Activated B cell treated with CpG ODN at 0.5 μM for 24 hours (primary cell): ENCODE measurements at regions not wholly inside any gene's neighbourhood (a gene's known extent, or its start where the extent isn't known, plus 50 kb on each side); places are given as distances from the start of the nearest gene placed in this dataset.

Source experiments
- ATAC-seq: fragments of 200-7000 bp; cut with Tn5 transposase; one replicate; pipeline ENCODE4 v1.10.0; 2021; ENCODE audit warnings: low read depth, mild to moderate bottlenecking, moderate library complexity
- CTCF ChIA-PET: fragments of 350-600 bp; sonication (Branson Sonifier 250); formaldehyde crosslinking; loops from one replicate; lab custom pipeline; 2021; ENCODE audit warnings: antibody characterized with exemption; lab: Charles Lee
- POLR2A ChIA-PET: fragments of 350-600 bp; sonication (Branson Sonifier 250); formaldehyde crosslinking; loops from one replicate; lab custom pipeline; 2021; ENCODE audit warnings: antibody characterized with exemption; lab: Charles Lee
- DNase-seq: peaks from one replicate; pipeline ENCODE4 v3.0.0; 2022
- H3K27ac Mint-ChIP-seq: one replicate; pipeline ENCODE4 v1.8.0; 2020; ENCODE audit warnings: mixed read lengths
- H3K27me3 Mint-ChIP-seq: one replicate; pipeline ENCODE4 v1.8.0; 2021; ENCODE audit warnings: mixed read lengths
- H3K36me3 Mint-ChIP-seq: one replicate; pipeline ENCODE4 v1.8.0; 2021; ENCODE audit warnings: low read depth, mixed read lengths
- H3K4me1 Mint-ChIP-seq: one replicate; pipeline ENCODE4 v1.8.0; 2021; ENCODE audit warnings: mixed read lengths
- H3K4me3 Mint-ChIP-seq: one replicate; pipeline ENCODE4 v1.8.0; 2020; ENCODE audit warnings: mild to moderate bottlenecking, mixed read lengths
- H3K9me3 Mint-ChIP-seq: one replicate; pipeline ENCODE4 v1.8.0; 2020; ENCODE audit warnings: mixed read lengths
- CTCF ChIP-seq: fragments of 200-600 bp; IDR thresholded peaks from one replicate; pipeline ENCODE4 v1.8.0; 2022; ENCODE audit warnings: antibody characterized with exemption, mild to moderate bottlenecking
- intact Hi-C: fragments of 100-400 bp; cut with micrococcal nuclease; formaldehyde crosslinking; loops from one replicate; pipeline ENCODE4 v1.15.1; 2024

DNA sequence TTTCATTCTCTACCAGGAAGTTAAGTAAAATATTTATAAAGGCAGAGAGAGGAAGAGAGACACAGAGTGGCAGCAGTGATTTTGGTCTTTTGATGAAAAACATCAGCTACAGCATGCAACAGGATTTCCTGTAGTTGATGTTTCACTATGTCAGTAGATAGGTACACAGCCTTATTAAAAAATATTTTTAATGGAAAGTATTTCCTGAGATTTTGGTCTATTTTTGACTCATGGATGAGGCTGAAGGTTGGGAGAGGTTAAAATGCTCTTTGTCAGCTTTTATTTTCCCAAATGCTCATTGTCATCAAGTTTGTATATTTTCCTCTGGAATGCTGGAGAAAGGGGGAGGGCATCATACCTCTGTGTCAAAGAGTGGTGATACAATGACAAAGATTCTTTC lies 1112.5 kb downstream of the CBLN2 start:
- Mint-ChIP-seq H3K27me3 (no peaks in the 10 kb centered on the region), H3K27ac (no peak overlapping the region), H3K4me1 (no peaks in the 10 kb centered on the region), H3K4me3 (no peak overlapping the region), H3K36me3 (no peaks in the 10 kb centered on the region), H3K9me3 (peaks cover 2% of the 10 kb centered on the region)
- DNase-seq (no peak), ATAC-seq (no peak)
- no peak for TF ChIP-seq CTCF
- CTCF ChIA-PET: no interaction called here
- POLR2A ChIA-PET: no interaction called here
- intact Hi-C loops: no loop called here

GRCh38 chr18:71431171-71431570 lies 1113.0 kb downstream of the CBLN2 start:
- CTCF ChIA-PET: no interaction called here
- H3K27ac Mint-ChIP-seq: no peak overlapping the region
- H3K4me1 Mint-ChIP-seq: no peaks in the 10 kb centered on the region
- no peak for TF ChIP-seq CTCF
- no peak for DNase-seq
- peaks cover 2% of the 10 kb centered on the region for H3K9me3 Mint-ChIP-seq
- intact Hi-C loops: no loop called here
- POLR2A ChIA-PET: no interaction called here
- H3K4me3 Mint-ChIP-seq: no peak overlapping the region
- H3K27me3 Mint-ChIP-seq: no peaks in the 10 kb centered on the region
- no peaks in the 10 kb centered on the region for H3K36me3 Mint-ChIP-seq
- ATAC-seq: no peak

DNA sequence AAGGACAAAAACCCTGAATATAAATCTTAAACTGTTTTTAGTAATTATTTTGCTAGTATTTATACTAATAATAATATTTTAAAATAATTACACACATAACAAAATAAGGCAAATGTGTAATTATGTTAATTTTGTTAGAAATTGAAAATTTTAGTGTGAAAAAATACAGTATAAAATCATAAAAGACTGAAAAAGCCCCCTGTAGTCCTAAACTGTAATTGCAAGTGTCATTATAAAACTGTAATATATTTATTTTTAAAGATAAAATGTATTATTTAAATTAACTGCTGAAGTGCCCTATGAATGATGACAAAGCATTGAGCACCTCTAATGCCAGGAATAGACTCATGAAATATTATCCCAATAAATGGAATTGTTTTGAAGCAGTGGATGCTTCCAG lies 1117.7 kb downstream of the CBLN2 start:
- no peak for TF ChIP-seq CTCF
- no peaks in the 10 kb centered on the region for H3K27me3 Mint-ChIP-seq
- CTCF ChIA-PET: no interaction called here
- intact Hi-C loops: no loop called here
- no peak for ATAC-seq
- no peak for DNase-seq
- no peak overlapping the region for H3K4me3 Mint-ChIP-seq
- no peak overlapping the region for H3K27ac Mint-ChIP-seq
- no peaks in the 10 kb centered on the region for H3K36me3 Mint-ChIP-seq
- H3K9me3 Mint-ChIP-seq: peaks cover 2% of the 10 kb centered on the region
- no peaks in the 10 kb centered on the region for H3K4me1 Mint-ChIP-seq
- POLR2A ChIA-PET: no interaction called here

DNA sequence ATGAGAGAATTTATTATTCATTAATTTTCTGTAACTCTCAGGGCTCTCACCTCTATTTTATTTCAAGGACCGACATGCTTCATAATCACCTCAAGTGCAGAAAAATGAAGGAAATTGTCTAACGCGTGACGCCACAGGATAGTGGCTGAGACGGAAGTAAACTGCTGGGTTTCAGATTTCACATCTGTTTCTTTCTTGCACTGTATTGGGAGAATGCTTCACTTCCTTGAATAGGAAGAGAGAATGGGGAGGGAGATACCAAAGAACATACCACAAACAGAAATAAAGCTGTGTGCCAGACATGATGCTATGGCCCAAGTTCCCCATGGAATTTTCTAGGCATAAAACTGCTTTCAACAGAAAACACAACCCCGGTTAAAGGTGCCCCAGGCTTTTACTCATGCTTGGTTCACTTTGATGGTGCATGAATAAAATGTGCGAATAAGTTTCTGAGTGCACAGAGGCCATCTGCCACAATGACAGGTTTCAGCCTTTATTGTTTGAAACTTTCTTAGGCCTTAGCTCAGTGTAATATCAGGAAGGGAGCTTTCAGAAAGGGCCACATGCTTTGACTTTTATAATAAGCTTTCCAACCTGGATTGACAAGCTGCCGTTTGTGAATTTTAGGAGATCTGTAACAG lies 1116.4 kb downstream of the SOCS6 start:
- H3K9me3 Mint-ChIP-seq: no peaks in the 10 kb centered on the region
- ChIA-PET CTCF (no interaction called here), POLR2A (no interaction called here)
- H3K36me3 Mint-ChIP-seq: no peaks in the 10 kb centered on the region
- TF ChIP-seq CTCF: no peak
- no peak overlapping the region for H3K4me3 Mint-ChIP-seq
- ATAC-seq (no peak), DNase-seq (no peak)
- intact Hi-C loops: no loop called here
- no peak overlapping the region for H3K27ac Mint-ChIP-seq
- H3K4me1 Mint-ChIP-seq: no peaks in the 10 kb centered on the region
- no peaks in the 10 kb centered on the region for H3K27me3 Mint-ChIP-seq

- CTCF ChIA-PET: no interaction called here
- ATAC-seq (no peak), DNase-seq (no peak)
- no peaks in the 10 kb centered on the region for H3K27me3 Mint-ChIP-seq
- no peak for TF ChIP-seq CTCF
- intact Hi-C loops: no loop called here
- no peak overlapping the region for H3K27ac Mint-ChIP-seq
- no peaks in the 10 kb centered on the region for H3K36me3 Mint-ChIP-seq
- H3K4me3 Mint-ChIP-seq: no peak overlapping the region
- H3K4me1 Mint-ChIP-seq: no peaks in the 10 kb centered on the region
- no peaks in the 10 kb centered on the region for H3K9me3 Mint-ChIP-seq
- POLR2A ChIA-PET: no interaction called here
These were observed 1114.7 kb downstream of the SOCS6 start for GRCh38 chr18:71403501-71403900.
